ENCODE measurements at regions not wholly inside any gene's neighbourhood (a gene's known extent, or its start where the extent isn't known, plus 50 kb on each side); places are given as distances from the start of the nearest gene placed in this dataset.
"Not testable (repeated sequence)": the region's sequence is repeated elsewhere in the genome, so short reads cannot be mapped to it uniquely, and the experiment has no call there.

- DNase-seq (ENCODE audit: low spot score): no peak
- no peak for ATAC-seq (ENCODE audit: low FRiP score)
- no peak for TF ChIP-seq CTCF (IDR thresholded peaks at IDR 0.05)
Observed at GRCh38 chr5:123997064-123997461, 485.1 kb downstream of the CSNK1G3 start.

GRCh38 chr5:123992641-123993040, 480.7 kb downstream of the CSNK1G3 start:
- ATAC-seq (ENCODE audit: low FRiP score) (no peak), DNase-seq (ENCODE audit: low spot score) (no peak)
- TF ChIP-seq CTCF (IDR thresholded peaks at IDR 0.05): no peak

- no peak for DNase-seq (ENCODE audit: low spot score)
- ATAC-seq (ENCODE audit: low FRiP score): no peak
- no peak for TF ChIP-seq CTCF (IDR thresholded peaks at IDR 0.05)
Observed at GRCh38 chr5:123987956-123988355, 476.0 kb downstream of the CSNK1G3 start.

GRCh38 chr5:123976379-123977033, 464.5 kb downstream of the CSNK1G3 start:
- TF ChIP-seq CTCF (IDR thresholded peaks at IDR 0.05): no peak
- DNase-seq (ENCODE audit: low spot score) (no peak), ATAC-seq (ENCODE audit: low FRiP score) (no peak)

- DNase-seq (ENCODE audit: low spot score); ATAC-seq (ENCODE audit: low FRiP score): not testable (repeated sequence)
Observed at GRCh38 chr5:123975521-123975920, 463.5 kb downstream of the CSNK1G3 start.

- ATAC-seq (ENCODE audit: low FRiP score) (no peak), DNase-seq (ENCODE audit: low spot score) (no peak)
- no peak for TF ChIP-seq CTCF (IDR thresholded peaks at IDR 0.05)
Observed at GRCh38 chr5:123966781-123967180, 454.8 kb downstream of the CSNK1G3 start.

- no peak for ATAC-seq (ENCODE audit: low FRiP score)
- no peak for TF ChIP-seq CTCF (IDR thresholded peaks at IDR 0.05)
- DNase-seq (ENCODE audit: low spot score): no peak
Observed at GRCh38 chr5:123965626-123966025, 453.6 kb downstream of the CSNK1G3 start.

All from omental fat pad (tissue), 3 donors.